ENCODE measurements at regions not wholly inside any gene's neighbourhood (a gene's known extent, or its start where the extent isn't known, plus 50 kb on each side); places are given as distances from the start of the nearest gene placed in this dataset.

DNA sequence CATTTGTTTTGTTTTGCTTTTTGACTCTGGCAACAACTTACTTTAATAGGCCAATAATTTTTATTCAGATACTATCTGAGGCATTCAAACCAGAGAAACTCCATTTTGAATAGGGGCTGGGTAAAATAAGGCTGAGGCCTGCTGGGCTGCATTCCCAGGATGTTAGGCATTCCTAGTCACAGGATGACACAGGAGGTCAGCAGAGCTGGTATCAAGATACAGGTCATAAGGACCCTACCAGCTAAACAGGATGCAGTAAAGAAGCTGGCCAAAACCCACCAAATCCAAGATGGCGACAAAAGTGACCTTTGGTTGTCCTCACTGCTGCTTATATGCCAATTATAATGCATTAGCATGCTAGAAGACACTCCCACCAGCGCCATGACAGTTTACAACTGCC is 102.2 kb upstream of the XPO1 start:
- DNase-seq: no peak
- TF ChIP-seq GATA1 (IDR thresholded peaks at IDR 0.05; ENCODE audit: low read depth, low read length): no peak
- TF ChIP-seq POLR2A (IDR thresholded peaks at IDR 0.05; ENCODE audit: low read length): no peak

DNA sequence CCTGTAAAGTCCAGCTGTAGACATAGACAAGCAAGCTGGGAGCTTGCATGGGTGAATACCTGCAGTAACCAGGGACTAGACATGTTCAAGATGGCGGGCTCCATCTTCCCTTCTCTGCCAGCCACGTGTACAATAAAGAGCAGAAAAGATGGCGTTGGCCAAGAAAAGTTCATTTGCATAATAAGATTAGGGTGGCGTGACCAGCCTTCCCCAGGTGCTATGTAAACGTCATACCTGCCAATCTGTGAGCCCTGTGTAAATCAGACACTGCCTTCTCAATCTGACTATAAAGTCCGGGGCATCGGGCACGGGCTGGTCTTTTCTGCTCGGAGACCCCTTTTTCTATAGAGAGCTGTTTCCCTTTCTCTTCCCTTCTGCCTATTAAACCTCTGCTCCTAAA is 101.6 kb upstream of the XPO1 start:
- DNase-seq: no peak

DNA sequence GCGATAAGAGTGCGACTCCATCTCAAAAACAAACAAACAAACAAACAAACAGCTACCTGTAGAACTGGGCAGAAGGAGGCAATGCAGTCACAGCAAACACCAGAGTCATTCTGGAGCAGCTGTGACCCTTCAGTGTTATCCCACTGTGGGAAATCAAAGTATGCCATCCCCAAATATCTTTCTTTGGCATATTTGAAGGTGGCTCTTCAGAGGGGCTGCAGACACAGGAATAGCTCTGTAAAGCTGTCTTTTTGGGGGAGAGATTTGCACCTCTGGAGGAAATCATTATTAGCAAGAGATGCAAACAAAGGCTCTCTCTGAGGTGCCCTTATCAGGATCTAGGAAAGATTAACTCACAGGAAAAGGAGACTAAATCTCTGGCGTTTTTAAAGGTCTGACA is 98.5 kb upstream of the XPO1 start:
- no peak for DNase-seq
- TF ChIP-seq POLR2A (IDR thresholded peaks at IDR 0.05; ENCODE audit: low read length): no peak
- TF ChIP-seq GATA1 (IDR thresholded peaks at IDR 0.05; ENCODE audit: low read depth, low read length): no peak

More for the DNA sequence above, 101.6 kb upstream of the XPO1 start:
- no peak for TF ChIP-seq POLR2A (IDR thresholded peaks at IDR 0.05; ENCODE audit: low read length)

DNA sequence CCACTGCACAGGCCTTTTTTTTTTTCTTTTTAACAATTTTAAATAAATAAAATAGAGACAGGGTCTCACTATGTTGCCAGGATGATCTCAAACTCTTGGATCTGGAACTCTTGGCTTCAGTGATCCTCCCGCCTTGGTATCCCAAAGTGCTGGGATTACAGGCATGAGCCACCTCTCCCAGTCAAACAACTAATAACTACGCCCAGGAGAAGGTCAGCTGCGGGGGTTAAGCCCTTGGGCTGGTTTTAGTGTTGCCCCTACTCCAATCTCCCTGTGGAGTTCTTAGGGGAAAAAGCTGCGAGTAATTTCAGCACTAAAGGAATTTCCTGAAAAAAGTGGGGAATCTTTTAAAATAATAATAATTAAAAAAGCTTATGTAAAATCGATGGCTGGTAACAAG is 96.4 kb upstream of the XPO1 start:
- DNase-seq: no peak
- TF ChIP-seq GATA1 (IDR thresholded peaks at IDR 0.05; ENCODE audit: low read depth, low read length) (no peak), POLR2A (IDR thresholded peaks at IDR 0.05; ENCODE audit: low read length) (no peak)

DNA sequence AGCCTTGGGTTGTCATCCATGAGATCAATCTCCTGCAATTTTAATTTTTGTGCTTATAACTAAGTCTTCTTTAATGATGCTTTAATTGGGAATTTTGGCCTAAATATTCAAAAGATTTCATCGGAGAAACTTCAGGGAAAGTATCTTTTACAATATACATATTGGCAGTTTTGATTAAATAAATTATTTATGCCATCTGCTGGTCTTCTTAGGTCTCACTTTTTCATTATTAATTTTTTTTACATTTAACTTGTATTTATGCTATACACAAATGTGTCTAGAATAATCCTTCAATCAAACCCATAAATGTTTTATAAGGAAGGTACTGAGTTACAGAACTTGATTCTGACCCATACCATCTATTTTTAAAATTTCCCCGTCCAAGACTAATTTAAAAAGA is 95.1 kb upstream of the XPO1 start:
- no peak for TF ChIP-seq GATA1 (IDR thresholded peaks at IDR 0.05; ENCODE audit: low read depth, low read length)
- TF ChIP-seq POLR2A (IDR thresholded peaks at IDR 0.05; ENCODE audit: low read length): no peak
- no peak for DNase-seq

DNA sequence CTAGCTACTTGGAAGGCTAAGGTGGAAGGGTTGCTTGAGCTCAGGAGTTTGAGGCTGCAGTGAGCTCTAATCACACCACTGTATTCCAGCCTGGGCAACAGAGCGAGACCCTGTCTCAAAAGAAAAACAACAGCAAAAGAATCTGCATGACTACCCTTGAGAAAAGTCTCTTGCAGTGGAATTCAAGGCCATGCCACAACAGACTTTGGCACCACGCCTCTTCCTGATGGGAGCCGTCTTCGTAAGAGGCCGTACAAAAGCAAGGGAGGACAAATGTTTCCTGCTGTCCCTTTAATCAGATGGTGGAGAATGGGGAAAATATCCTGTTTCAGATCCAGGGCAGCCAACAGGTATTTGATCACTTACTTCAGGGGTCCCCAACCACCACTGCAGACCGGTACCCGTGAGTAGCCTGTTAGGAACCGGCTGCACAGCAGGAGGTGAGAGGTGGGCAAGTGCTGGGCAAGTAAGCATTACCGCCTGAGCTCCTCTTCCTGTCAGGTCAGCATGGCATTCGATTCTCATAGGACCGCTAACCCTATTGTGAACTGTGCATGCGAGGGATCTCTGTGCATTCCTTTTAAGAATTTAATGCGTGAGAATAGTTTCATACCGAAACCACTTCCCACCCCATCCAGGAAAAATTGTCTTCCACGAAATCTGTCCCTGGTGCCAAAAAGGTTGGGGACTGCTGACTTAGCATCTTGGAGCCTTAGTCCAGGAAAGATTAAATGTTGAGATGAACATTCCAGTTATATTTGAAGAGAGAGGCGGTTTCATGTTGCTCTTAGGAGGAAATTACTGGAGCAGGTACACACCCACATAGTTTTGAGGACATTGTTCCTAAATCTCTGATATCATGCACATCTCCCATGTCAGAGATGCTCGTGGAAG is 94.4 kb upstream of the XPO1 start:
- TF ChIP-seq GATA1 (IDR thresholded peaks at IDR 0.05; ENCODE audit: low read depth, low read length): no peak
- TF ChIP-seq POLR2A (IDR thresholded peaks at IDR 0.05; ENCODE audit: low read length): no peak
- no peak for DNase-seq

DNA sequence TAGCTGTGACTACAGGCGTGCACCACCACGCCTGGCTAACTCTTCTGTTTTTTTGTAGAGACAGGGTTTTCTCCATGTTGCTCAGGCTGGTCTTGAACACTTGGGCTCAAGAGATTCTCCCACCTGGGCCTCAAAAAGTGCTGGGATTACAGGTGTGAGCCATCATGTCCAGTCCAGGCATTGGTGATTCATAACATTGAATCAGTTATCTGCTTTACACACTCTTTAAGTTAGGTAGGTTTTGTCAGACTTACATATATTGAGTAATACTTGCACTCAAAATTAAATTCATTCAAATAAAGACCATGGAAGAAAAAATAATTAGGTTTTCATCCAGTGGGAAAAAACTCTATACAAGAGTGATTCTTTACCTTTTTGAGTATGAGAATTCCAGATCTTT is 93.2 kb upstream of the XPO1 start:
- TF ChIP-seq GATA1 (IDR thresholded peaks at IDR 0.05; ENCODE audit: low read depth, low read length): no peak
- TF ChIP-seq POLR2A (IDR thresholded peaks at IDR 0.05; ENCODE audit: low read length): no peak

DNA sequence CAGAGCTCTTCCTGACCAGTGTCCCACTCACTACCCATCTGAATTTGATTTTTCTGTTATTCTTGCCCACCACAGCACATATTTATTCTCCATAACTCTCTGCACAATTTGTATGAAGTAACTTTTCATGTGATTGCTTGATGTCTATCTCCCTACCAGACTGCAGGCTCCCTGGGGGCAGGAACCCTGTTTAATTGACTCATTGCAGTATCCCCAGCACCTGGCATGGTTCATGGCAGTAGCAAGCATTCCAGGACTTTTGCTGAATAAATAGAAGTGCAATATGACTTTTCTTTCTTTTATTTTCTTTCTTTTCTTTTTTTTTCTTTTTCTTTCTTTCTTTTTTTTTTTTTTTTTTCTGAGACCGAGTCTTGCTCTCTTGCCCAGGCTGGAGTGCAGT is 88.7 kb upstream of the XPO1 start:
- TF ChIP-seq POLR2A (IDR thresholded peaks at IDR 0.05; ENCODE audit: low read length) (no peak), GATA1 (IDR thresholded peaks at IDR 0.05; ENCODE audit: low read depth, low read length) (no peak)
- DNase-seq: no peak

More for the DNA sequence above, 93.2 kb upstream of the XPO1 start:
- DNase-seq: no peak

DNA sequence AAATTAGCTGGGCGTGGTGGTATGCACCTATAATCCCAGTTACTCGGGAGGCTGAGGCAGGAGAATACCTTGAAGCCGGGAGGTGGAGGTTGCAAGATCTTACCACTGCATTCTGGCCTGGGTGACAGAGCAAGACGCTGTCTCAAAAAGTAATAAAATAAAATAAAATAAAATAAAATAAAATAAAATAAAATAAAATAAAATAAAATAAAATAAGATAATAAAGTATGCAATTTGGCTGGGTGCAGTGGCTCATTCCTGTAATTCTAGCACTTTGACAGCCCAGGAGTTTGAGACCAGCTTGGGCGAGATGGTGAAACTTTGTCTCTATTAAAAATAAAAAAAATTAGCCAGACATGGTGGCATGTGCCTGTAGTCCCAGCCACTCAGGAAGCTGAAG is 85.6 kb upstream of the XPO1 start:
- no peak for TF ChIP-seq POLR2A (IDR thresholded peaks at IDR 0.05; ENCODE audit: low read length)
- TF ChIP-seq GATA1 (IDR thresholded peaks at IDR 0.05; ENCODE audit: low read depth, low read length): no peak
- no peak for DNase-seq

DNA sequence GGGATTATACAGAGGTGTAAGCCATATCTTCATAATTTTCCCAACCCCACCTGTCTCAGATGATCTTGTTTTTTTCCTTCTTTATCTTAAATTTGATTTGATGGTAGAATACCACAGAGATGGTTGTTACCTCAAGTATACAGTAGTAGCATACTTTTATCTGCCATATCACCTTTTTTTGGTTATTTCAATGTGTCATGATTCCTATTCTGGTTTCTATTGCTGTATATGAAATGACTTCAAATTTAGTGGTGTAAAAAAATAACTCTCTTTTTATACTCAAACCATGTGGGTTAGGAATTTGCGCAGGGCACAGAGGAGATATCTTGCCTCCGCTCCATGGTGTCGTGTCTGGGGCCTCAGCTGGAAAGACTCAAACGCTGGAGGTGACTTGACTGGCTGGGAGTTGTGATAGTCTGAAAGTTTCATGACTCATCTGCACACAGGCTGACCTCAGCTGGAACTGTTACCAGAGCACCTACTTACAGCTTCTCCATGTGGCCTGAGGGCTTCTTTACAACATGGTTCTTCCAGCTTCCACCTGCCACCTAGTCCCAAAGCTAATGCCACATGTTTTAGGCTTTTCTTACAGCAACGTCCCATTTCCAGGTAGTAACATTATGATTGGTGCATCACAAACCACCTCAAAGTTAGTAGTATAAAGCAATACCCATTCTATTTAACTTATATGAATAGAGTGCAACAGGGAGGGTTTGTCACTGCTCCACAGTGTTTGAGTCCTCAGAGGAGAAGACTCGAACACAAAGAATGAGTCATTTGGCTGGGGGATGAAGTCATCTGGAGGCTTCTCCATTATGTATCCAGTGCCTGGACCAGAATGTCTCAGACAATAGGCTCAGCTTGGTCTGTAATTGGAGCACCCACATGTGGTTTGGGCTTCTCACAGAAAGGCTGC is 82.3 kb upstream of the XPO1 start:
- TF ChIP-seq POLR2A (IDR thresholded peaks at IDR 0.05; ENCODE audit: low read length) (no peak), GATA1 (IDR thresholded peaks at IDR 0.05; ENCODE audit: low read depth, low read length) (no peak)
- DNase-seq: peak in 1 of 2 experiments; percentile 17

DNA sequence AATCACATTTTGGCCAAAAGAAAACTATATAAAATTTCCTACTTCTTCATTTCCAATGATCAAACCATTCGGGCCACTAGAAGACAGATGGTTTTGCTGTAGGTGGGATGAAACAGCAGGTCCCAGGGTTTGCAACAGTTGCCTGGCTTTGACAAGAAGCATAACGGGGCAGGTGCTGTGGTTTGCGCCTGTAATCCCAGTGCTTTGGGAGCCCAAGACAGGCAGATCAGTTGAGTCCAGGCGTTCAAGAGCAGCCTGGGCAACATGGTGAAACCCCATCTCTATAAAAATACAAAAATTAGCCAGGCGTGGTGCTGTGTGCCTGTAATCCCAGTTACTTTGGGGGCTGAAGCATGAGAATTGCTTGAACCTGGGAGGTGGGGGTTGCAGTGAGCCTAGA is 81.4 kb upstream of the XPO1 start:
- DNase-seq: no peak
- TF ChIP-seq POLR2A (IDR thresholded peaks at IDR 0.05; ENCODE audit: low read length) (no peak), GATA1 (IDR thresholded peaks at IDR 0.05; ENCODE audit: low read depth, low read length) (no peak)

DNA sequence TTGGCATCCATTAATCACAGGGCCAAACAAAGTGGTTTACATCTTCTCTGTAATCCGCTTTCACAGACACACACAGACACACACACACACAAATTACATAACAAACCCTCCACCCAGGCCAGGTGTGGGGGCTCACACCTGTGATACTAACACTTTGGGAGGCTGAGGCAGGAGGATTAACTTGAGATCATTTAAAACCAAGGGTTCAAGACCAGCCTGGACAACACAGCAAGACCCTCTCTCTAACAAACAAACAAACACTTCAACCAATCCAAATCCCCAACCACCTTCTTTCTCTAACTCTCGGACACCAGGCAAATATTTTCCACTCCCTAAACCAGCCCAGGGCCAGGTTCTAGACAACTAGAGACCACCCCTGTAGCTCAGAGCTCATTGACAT is 79.5 kb upstream of the XPO1 start:
- TF ChIP-seq POLR2A (IDR thresholded peaks at IDR 0.05; ENCODE audit: low read length): no peak
- no peak for TF ChIP-seq GATA1 (IDR thresholded peaks at IDR 0.05; ENCODE audit: low read depth, low read length)
- DNase-seq: no peak

DNA sequence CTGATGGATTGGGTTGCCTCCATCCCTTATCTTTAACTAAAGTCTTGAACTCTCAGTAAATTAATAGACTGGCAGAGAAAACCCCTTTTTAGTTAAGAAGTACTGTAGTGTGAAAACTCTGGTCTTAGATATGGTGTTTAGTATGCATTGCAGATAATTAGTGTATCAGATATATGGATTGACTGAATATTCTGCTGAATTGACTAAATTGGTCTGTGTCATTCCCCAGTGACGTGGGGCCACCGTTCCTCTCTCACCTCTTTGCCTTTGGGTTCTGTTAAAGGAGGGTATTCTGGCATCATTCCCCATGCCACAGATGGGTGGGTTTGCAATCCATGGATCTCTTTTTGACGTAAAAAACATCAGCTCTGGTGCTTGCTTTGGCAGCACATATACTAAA is 67.1 kb upstream of the XPO1 start:
- DNase-seq: no peak
- TF ChIP-seq POLR2A (IDR thresholded peaks at IDR 0.05; ENCODE audit: low read length) (no peak), GATA1 (IDR thresholded peaks at IDR 0.05; ENCODE audit: low read depth, low read length) (no peak)

DNA sequence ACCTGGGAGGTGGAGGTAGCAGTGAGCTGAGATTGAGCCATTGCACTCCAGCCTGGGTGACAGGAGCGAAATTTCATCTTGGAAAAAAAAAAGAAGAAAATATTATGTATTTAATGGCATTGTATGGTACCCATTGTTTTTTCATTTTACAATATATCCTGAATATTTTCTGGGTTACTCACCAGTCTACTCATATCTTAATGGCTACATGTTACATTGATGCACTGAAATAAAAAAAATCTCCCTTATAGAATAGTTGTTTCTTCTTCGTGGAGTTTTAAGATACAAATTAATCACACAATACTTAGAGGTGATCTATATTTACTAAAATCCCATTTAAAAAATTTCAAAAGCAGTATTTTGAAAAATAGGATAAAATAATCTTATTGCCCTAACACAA is 66.3 kb upstream of the XPO1 start:
- DNase-seq: no peak

DNA sequence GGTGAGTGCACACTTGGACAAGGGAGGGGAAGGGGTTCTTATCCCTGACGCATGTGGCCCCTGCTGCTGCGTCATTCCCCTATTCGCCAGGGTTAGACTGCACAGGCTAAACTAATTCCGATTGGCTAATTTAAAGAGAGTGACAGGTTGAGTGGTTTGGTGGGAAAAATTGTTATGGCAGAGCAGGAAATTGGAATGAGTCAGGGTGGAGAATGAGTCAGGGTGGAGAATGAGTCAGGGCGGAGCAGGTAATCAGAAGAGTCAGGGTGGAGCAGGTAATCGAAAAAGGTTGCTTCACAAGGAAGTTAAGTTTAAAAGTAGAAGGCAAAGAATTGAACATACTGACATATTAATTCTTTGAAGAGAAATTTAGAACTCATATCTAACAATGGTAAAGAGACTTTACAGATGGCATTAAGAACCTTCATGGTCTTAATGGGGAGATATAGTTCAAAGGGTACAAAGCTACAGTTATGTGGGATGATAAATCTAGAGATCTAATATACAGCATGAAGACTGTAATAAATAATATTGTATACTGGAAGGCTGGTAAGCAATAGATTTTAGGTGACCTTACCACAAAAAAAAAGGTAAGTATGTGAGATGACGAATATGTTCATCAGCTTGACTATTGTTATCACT is 60.5 kb upstream of the XPO1 start:
- peak in 1 of 2 experiments; percentile 22 for DNase-seq

More for the DNA sequence above, 66.3 kb upstream of the XPO1 start:
- TF ChIP-seq GATA1 (IDR thresholded peaks at IDR 0.05; ENCODE audit: low read depth, low read length): no peak
- TF ChIP-seq POLR2A (IDR thresholded peaks at IDR 0.05; ENCODE audit: low read length): no peak
